SU-DHL-6 (cell line): ENCODE measurements at regions not wholly inside any gene's neighbourhood (a gene's known extent, or its start where the extent isn't known, plus 50 kb on each side); places are given as distances from the start of the nearest gene placed in this dataset.
"Not testable (repeated sequence)": the region's sequence is repeated elsewhere in the genome, so short reads cannot be mapped to it uniquely, and the experiment has no call there.

ENCODE experiments used
- H2AFZ ChIP-seq: fragments of 200-600 bp; sonication (generic); 2 replicates; pipeline ENCODE4 v1.6.1; 2014; ENCODE audit warnings: low read depth, mild to moderate bottlenecking, moderate library complexity, mixed read lengths, antibody characterized with exemption, low read length; ENCODE audit not compliant: severe bottlenecking
- H3F3A ChIP-seq: fragments of 200-600 bp; shearing (Covaris generic); 2 replicates; pipeline ENCODE4 v1.6.0; 2016; ENCODE audit warnings: antibody characterized with exemption, mild to moderate bottlenecking; ENCODE audit not compliant: insufficient read depth
- H3K27ac ChIP-seq: fragments of 200-600 bp; sonication (generic); 2 replicates; pipeline ENCODE4 v1.5.1; 2016; ENCODE audit warnings: low read depth, mild to moderate bottlenecking, low read length, moderate library complexity, mixed read lengths
- H3K27me3 ChIP-seq: fragments of 200-600 bp; sonication (generic), shearing (Covaris generic); 2 replicates; pipeline ENCODE4 v1.6.0; 2014; ENCODE audit warnings: mild to moderate bottlenecking, low read length
- H3K36me3 ChIP-seq: fragments of 200-600 bp; sonication (generic); 2 replicates; pipeline ENCODE4 v1.6.1; 2014; ENCODE audit warnings: mild to moderate bottlenecking, low read length, mixed read lengths
- H3K4me2 ChIP-seq: fragments of 300-600, 200-600 bp; shearing (Covaris generic), sonication (generic); 2 replicates; pipeline ENCODE4 v1.6.0; 2014; ENCODE audit warnings: low read length, low read depth, mild to moderate bottlenecking; ENCODE audit not compliant: poor library complexity, severe bottlenecking
- H3K4me3 ChIP-seq: fragments of 200-600 bp; sonication (generic); 2 replicates; pipeline ENCODE4 v1.5.1; 2014; ENCODE audit warnings: antibody characterized with exemption, low read length, mild to moderate bottlenecking, mixed read lengths; ENCODE audit not compliant: insufficient read depth, poor library complexity, severe bottlenecking
- H3K79me2 ChIP-seq: fragments of 200-600 bp; sonication (generic); 2 replicates; pipeline ENCODE4 v1.6.1; 2014; ENCODE audit warnings: mild to moderate bottlenecking, low read length, moderate library complexity; ENCODE audit not compliant: insufficient read depth
- H3K9ac ChIP-seq: fragments of 200-600 bp; sonication (generic); 2 replicates; pipeline ENCODE4 v1.7.0; 2014; ENCODE audit warnings: mild to moderate bottlenecking, low read length
- H3K9me2 ChIP-seq: fragments of 200-600 bp; sonication (generic); replicated peaks from 2 replicates; pipeline ENCODE4 v1.6.1; 2014; ENCODE audit warnings: low read length; ENCODE audit not compliant: insufficient read depth
- H3K9me3 ChIP-seq: fragments of 200-600 bp; sonication (generic); 2 replicates; pipeline ENCODE4 v1.6.1; 2014; ENCODE audit warnings: low read length, mixed read lengths; ENCODE audit not compliant: insufficient read depth
- H4K20me1 ChIP-seq: fragments of 200-600 bp; sonication (generic); 2 replicates; pipeline ENCODE4 v1.6.1; 2014; ENCODE audit warnings: low read depth, mild to moderate bottlenecking, antibody characterized with exemption, low read length, moderate library complexity, mixed read lengths
- EZH2phosphoT487 ChIP-seq: fragments of 200-600 bp; sonication (generic), shearing (Covaris generic); conservative IDR thresholded peaks from 2 replicates; pipeline ENCODE4 v1.6.1; 2018; ENCODE audit warnings: mild to moderate bottlenecking, antibody characterized with exemption, low read length, moderate library complexity, mixed read lengths
- TF ChIP-seq, protein P1 (sequence below): fragments of 200-600 bp; sonication (generic); IDR thresholded peaks from one replicate; pipeline ENCODE4 v1.5.1; 2017; ENCODE audit warnings: antibody characterized with exemption, mild to moderate bottlenecking, low read length, moderate library complexity; ENCODE audit not compliant: insufficient read depth, poor library complexity, severe bottlenecking

DNA sequence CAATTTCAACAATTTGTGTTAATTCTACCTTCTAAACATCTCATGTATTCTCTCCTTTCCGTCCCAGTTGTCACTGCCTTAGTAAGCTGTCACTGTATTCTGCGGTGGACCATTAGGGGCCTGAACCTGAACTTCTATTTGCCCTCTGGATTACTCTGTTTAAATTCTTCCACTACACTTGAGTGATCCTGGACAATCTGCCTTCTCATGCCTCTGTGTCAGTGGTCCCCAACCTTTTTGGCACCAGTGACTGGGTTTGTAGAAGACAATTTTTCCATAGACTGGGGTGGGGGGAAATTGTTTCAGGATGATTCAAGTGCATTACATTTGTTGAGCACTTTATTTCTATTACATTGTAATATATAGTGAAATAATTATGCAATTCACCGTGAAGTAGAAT lies 1157.6 kb upstream of the SEMA6A start:
- no peaks in the 10 kb centered on the region for H3K9me2 ChIP-seq
- no peak overlapping the region for H2AFZ ChIP-seq
- no peaks in the 10 kb centered on the region for H3K27me3 ChIP-seq
- H3K79me2 ChIP-seq = no peaks in the 10 kb centered on the region
- H3K4me2 ChIP-seq = no peak overlapping the region
- H3K27ac ChIP-seq = no peak overlapping the region
- H3K9me3 ChIP-seq = no peaks in the 10 kb centered on the region
- H3K4me3 ChIP-seq = no peak overlapping the region
- no peaks in the 10 kb centered on the region for H3K36me3 ChIP-seq
- H4K20me1 ChIP-seq = no peaks in the 10 kb centered on the region
- TF ChIP-seq, protein P1, sequence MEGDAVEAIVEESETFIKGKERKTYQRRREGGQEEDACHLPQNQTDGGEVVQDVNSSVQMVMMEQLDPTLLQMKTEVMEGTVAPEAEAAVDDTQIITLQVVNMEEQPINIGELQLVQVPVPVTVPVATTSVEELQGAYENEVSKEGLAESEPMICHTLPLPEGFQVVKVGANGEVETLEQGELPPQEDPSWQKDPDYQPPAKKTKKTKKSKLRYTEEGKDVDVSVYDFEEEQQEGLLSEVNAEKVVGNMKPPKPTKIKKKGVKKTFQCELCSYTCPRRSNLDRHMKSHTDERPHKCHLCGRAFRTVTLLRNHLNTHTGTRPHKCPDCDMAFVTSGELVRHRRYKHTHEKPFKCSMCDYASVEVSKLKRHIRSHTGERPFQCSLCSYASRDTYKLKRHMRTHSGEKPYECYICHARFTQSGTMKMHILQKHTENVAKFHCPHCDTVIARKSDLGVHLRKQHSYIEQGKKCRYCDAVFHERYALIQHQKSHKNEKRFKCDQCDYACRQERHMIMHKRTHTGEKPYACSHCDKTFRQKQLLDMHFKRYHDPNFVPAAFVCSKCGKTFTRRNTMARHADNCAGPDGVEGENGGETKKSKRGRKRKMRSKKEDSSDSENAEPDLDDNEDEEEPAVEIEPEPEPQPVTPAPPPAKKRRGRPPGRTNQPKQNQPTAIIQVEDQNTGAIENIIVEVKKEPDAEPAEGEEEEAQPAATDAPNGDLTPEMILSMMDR = no peak
- no peak for TF ChIP-seq EZH2phosphoT487
- H3K9ac ChIP-seq = no peak overlapping the region
- no peaks in the 10 kb centered on the region for H3F3A ChIP-seq

DNA sequence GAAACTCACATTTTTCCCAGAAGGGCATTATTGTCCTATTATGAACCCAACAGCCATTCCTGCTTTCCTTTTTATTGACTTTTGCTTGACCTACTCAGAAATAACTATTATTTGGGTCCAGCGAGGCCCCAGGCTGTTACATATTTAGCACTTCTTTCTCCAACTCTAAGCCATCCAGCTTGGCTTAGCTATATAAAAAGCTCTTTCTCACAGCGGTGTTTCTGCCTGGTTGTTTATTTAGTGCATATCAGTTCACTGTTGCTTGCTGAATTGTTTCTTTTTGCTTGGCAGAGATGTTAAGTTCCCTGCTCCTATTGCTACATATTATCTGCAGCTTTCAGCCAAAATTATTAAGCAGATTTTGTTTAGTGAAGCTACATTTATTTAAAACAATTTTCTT lies 1156.8 kb upstream of the SEMA6A start:
- Histone ChIP-seq H3K4me2 (no peak overlapping the region), H3K36me3 (no peaks in the 10 kb centered on the region), H3K9me2 (no peaks in the 10 kb centered on the region), H3K4me3 (no peak overlapping the region), H3K27me3 (no peaks in the 10 kb centered on the region), H3K27ac (no peak overlapping the region), H3F3A (no peaks in the 10 kb centered on the region), H4K20me1 (no peaks in the 10 kb centered on the region), H2AFZ (no peak overlapping the region), H3K9ac (no peak overlapping the region), H3K9me3 (no peaks in the 10 kb centered on the region), H3K79me2 (no peaks in the 10 kb centered on the region)
- TF ChIP-seq EZH2phosphoT487 = no peak
- TF ChIP-seq, protein P1 = no peak

DNA sequence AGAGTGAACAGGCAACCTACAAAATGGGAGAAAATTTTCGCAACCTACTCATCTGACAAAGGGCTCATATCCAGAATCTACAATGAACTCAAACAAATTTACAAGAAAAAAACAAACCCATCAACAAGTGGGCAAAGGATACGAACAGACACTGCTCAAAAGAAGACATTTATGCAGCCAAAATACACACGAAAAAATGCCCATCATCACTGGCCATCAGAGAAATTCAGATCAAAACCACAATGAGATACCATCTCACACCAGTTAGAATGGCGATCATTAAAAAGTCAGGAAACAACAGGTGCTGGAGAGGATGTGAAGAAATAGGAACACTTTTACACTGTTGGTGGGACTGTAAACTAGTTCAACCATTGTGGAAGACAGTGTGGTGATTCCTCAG lies 1146.2 kb upstream of the SEMA6A start:
- H3K36me3 ChIP-seq, H3F3A ChIP-seq: not testable (repeated sequence)

DNA sequence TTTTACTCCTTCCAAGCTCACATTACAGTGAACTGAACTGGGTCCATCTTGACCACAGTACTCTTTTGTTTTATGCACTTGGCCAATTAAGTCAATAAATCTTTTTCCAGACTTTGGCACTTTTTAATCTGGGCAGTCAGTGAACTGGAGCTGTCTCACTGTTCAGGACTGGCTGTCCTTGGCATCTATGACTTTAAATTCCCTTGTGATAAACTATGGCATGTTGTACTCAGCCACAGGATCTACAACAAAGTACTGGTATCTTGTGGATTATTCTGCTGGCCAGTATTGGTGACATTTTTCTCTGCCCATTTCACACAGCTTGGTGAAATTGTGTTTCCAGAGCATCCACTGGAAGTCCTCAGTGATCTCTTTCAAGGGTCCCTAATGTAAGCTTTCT lies 1144.8 kb upstream of the SEMA6A start:
- no peak overlapping the region for H3K4me2 ChIP-seq
- TF ChIP-seq, protein P1 = no peak
- no peak for TF ChIP-seq EZH2phosphoT487
- no peaks in the 10 kb centered on the region for H3K9me3 ChIP-seq
- H3K79me2 ChIP-seq = no peaks in the 10 kb centered on the region
- no peaks in the 10 kb centered on the region for H3K27me3 ChIP-seq
- no peaks in the 10 kb centered on the region for H3K9me2 ChIP-seq
- no peak overlapping the region for H3K27ac ChIP-seq
- H3K36me3 ChIP-seq = no peaks in the 10 kb centered on the region
- H4K20me1 ChIP-seq = no peaks in the 10 kb centered on the region
- no peaks in the 10 kb centered on the region for H3F3A ChIP-seq
- no peak overlapping the region for H2AFZ ChIP-seq
- no peak overlapping the region for H3K9ac ChIP-seq
- no peak overlapping the region for H3K4me3 ChIP-seq

More for the DNA sequence above, 1146.2 kb upstream of the SEMA6A start:
- not testable (repeated sequence) for H3K9me3 ChIP-seq, H3K9ac ChIP-seq, H3K79me2 ChIP-seq, H4K20me1 ChIP-seq, H3K9me2 ChIP-seq, H3K27ac ChIP-seq, H2AFZ ChIP-seq, H3K4me2 ChIP-seq, H3K4me3 ChIP-seq, H3K27me3 ChIP-seq
